Endodermal cell (in vitro differentiated cells): ENCODE measurements at regions not wholly inside any gene's neighbourhood (a gene's known extent, or its start where the extent isn't known, plus 50 kb on each side); places are given as distances from the start of the nearest gene placed in this dataset.

Source experiments
- DNase-seq: peaks from one replicate; pipeline ENCODE4 v3.0.0-alpha.2; 2017
- H3K27ac ChIP-seq: 2 replicates; pipeline ENCODE4 v1.5.1; 2013; ENCODE audit warnings: mild to moderate bottlenecking, low read depth, low read length, moderate library complexity
- H3K27me3 ChIP-seq: 2 replicates; pipeline ENCODE4 v1.6.1; 2013; ENCODE audit warnings: mild to moderate bottlenecking, low read length, moderate library complexity; ENCODE audit not compliant: insufficient read depth, control insufficient read depth, poor library complexity, severe bottlenecking
- H3K36me3 ChIP-seq: 2 replicates; pipeline ENCODE4 v1.7.0; 2013; ENCODE audit warnings: mild to moderate bottlenecking, low read length, moderate library complexity; ENCODE audit not compliant: control insufficient read depth, insufficient read depth
- H3K4me1 ChIP-seq: one replicate; pipeline ENCODE4 v1.7.0; 2013; ENCODE audit warnings: low read length; ENCODE audit not compliant: control insufficient read depth, insufficient read depth
- H3K4me3 ChIP-seq: 2 replicates; pipeline ENCODE4 v1.5.1; 2013; ENCODE audit warnings: mild to moderate bottlenecking, low read length, moderate library complexity
- H3K9ac ChIP-seq: 2 replicates; pipeline ENCODE4 v1.6.1; 2013; ENCODE audit warnings: mild to moderate bottlenecking, low read length, moderate library complexity; ENCODE audit not compliant: poor library complexity, severe bottlenecking; ENCODE audit errors: extremely low read depth
- H3K9me3 ChIP-seq: 2 replicates; pipeline ENCODE4 v1.6.1; 2013; ENCODE audit warnings: mild to moderate bottlenecking, low read length, moderate library complexity; ENCODE audit not compliant: control insufficient read depth
- H3K27ac Mint-ChIP-seq: 2 replicates; pipeline ENCODE4 v1.8.0; 2020; ENCODE audit warnings: mixed read lengths
- H3K27me3 Mint-ChIP-seq: 2 replicates; pipeline ENCODE4 v1.8.0; 2021; ENCODE audit warnings: mild to moderate bottlenecking, mixed read lengths; ENCODE audit not compliant: insufficient read depth
- H3K36me3 Mint-ChIP-seq: 2 replicates; pipeline ENCODE4 v1.8.0; 2020; ENCODE audit warnings: low read depth, mixed read lengths
- H3K4me1 Mint-ChIP-seq: 2 replicates; pipeline ENCODE4 v1.8.0; 2020; ENCODE audit warnings: mixed read lengths
- H3K4me3 Mint-ChIP-seq: 2 replicates; pipeline ENCODE4 v1.8.0; 2020; ENCODE audit warnings: mild to moderate bottlenecking, moderate library complexity, mixed read lengths
- H3K9me3 Mint-ChIP-seq: 2 replicates; pipeline ENCODE4 v1.8.0; 2020; ENCODE audit warnings: mild to moderate bottlenecking, mixed read lengths
- WGBS, 2 experiments: methylation state at CpG; one replicate each; pipeline versions ENCODE4 v1.1.5 to v1.1.7; 2013; ENCODE audit warnings: missing lambda C conversion rate in 2 of 2, mixed read lengths in 1 of 2; ENCODE audit not compliant: insufficient coverage in 1 of 2, insufficient read length in 1 of 2; 5-methylcytosine and 5-hydroxymethylcytosine counted together
- TF ChIP-seq, protein P1 (sequence below): fragments of 200-600 bp; sonication (generic); conservative IDR thresholded peaks from 2 replicates; pipeline ENCODE4 v1.5.0; 2021; ENCODE audit warnings: antibody characterized with exemption, mild to moderate bottlenecking

DNA sequence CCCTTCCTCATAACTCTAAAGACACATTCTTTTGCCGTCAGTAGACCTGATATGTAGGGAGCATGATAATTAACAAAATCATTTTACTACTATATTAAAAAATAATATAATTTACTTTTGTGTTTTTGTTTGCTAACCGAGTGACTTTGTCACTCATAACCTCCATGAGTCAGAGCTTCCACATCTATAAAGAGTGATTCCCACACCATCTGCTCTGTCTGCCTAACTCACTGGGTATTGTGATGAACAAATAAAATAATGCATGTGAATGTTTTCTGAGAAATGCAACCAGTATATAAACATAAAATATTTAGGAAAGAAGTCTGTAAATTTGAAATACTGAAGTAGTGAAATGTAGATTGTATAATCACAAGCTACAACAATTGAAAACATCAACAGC is 123.4 kb upstream of the DSEL start:
- no peaks in the 10 kb centered on the region for H3K4me1 Mint-ChIP-seq
- TF ChIP-seq, protein P1, sequence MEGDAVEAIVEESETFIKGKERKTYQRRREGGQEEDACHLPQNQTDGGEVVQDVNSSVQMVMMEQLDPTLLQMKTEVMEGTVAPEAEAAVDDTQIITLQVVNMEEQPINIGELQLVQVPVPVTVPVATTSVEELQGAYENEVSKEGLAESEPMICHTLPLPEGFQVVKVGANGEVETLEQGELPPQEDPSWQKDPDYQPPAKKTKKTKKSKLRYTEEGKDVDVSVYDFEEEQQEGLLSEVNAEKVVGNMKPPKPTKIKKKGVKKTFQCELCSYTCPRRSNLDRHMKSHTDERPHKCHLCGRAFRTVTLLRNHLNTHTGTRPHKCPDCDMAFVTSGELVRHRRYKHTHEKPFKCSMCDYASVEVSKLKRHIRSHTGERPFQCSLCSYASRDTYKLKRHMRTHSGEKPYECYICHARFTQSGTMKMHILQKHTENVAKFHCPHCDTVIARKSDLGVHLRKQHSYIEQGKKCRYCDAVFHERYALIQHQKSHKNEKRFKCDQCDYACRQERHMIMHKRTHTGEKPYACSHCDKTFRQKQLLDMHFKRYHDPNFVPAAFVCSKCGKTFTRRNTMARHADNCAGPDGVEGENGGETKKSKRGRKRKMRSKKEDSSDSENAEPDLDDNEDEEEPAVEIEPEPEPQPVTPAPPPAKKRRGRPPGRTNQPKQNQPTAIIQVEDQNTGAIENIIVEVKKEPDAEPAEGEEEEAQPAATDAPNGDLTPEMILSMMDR: no peak
- no peaks in the 10 kb centered on the region for H3K36me3 Mint-ChIP-seq
- no peak for DNase-seq
- H3K9me3 Mint-ChIP-seq: no peaks in the 10 kb centered on the region
- no peak overlapping the region for H3K9ac ChIP-seq
- H3K4me3 ChIP-seq: no peak overlapping the region
- no peak overlapping the region for H3K4me3 Mint-ChIP-seq
- H3K27ac ChIP-seq: no peak overlapping the region
- no peaks in the 10 kb centered on the region for H3K36me3 ChIP-seq
- no peaks in the 10 kb centered on the region for H3K4me1 ChIP-seq
- no peaks in the 10 kb centered on the region for H3K27me3 ChIP-seq
- H3K9me3 ChIP-seq: no peaks in the 10 kb centered on the region
- no CpG with 5 or more reads among the region's 2 CpGs for WGBS, 2 experiments
- no peaks in the 10 kb centered on the region for H3K27me3 Mint-ChIP-seq
- no peak overlapping the region for H3K27ac Mint-ChIP-seq

DNA sequence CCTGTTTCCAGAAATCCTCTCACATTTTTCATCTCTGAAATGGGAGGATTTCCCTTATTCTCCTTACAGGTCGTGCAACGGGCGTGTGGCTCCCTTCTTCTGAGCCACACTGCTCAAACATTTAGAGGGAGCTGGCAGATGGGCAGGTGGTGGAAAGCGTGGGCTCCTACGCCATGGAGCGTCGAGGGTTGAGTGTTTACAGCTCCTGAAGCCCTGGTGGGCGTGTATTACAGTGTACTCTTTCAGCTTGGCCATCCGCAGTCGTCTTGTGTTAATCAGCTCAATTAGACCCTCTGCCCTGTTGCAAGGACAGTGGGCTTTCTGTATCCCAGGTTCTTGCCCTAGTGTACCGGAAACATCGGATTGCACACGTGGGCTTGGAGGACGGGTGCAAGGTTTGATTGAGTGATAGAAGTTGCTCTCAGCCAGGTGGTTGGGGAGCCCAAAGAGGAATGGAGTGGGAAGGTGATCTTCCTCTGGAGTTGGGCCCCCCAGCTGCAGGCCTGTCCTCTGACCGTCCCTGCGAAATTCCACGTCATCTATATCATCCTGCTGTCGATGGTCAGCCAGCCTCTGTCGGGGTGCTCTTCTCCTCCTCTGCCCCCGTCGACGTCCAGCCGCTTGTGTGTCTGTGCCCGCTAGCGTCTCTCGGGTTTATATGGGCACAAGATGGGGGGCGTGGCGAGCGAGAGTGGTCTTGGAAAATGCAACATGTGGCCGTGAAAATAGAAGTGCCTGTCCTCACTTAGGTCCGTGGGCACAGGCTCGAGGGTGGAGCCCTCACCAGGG is 120.3 kb upstream of the DSEL start:
- no peak overlapping the region for H3K4me3 Mint-ChIP-seq
- Histone ChIP-seq H3K9me3 (no peaks in the 10 kb centered on the region), H3K4me3 (no peak overlapping the region), H3K36me3 (no peaks in the 10 kb centered on the region), H3K27me3 (no peaks in the 10 kb centered on the region), H3K27ac (no peak overlapping the region), H3K4me1 (no peaks in the 10 kb centered on the region), H3K9ac (no peak overlapping the region)
- TF ChIP-seq, protein P1: no peak
- 95% methylated on average over 16 to 32 of the region's 32 CpGs for WGBS, 2 experiments
- H3K4me1 Mint-ChIP-seq: peaks cover 10% of the 10 kb centered on the region
- H3K9me3 Mint-ChIP-seq: no peaks in the 10 kb centered on the region
- no peak overlapping the region for H3K27ac Mint-ChIP-seq
- no peak for DNase-seq
- no peaks in the 10 kb centered on the region for H3K36me3 Mint-ChIP-seq
- no peaks in the 10 kb centered on the region for H3K27me3 Mint-ChIP-seq

DNA sequence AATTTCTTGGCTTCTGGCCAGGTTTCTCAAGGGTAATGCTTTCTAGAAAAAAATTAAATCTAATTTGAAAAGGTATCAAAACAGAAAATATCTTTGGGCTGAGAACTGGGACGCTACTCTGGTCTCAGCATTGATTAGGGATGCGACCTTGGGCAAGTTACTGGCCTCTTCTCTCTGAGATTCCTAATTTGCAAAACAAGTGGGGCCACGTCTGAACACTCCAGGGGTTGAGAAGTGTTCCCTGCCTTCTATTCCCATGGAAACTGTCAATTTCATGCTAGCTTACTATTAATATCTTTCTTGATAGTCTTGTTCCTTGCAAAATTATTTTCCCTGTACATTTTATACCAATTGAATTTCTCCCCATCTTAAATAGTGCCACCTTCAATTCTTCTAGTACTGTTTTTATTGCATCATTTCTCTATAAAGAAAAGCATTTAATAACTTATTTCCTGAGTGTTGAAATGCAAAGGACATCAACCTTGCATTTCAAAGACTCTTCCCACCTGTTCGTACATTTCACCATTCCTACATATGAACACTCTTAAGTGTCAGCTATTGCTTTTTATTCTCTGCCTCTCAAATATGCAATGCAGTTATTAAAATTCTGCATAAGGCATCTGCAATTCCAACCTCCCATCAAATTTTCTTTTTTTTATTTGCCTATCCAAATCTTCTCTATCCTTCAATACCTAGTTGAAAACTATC is 118.3 kb upstream of the DSEL start:
- Mint-ChIP-seq H3K27ac (no peak overlapping the region), H3K27me3 (no peaks in the 10 kb centered on the region)

More for the DNA sequence above, 118.3 kb upstream of the DSEL start:
- Mint-ChIP-seq H3K9me3 (no peaks in the 10 kb centered on the region), H3K4me1 (peaks cover 21% of the 10 kb centered on the region), H3K4me3 (no peak overlapping the region), H3K36me3 (no peaks in the 10 kb centered on the region)
- 35 to 50% methylated on average over 4 of the region's 4 CpGs for WGBS, 2 experiments
- H3K4me1 ChIP-seq: no peaks in the 10 kb centered on the region
- H3K4me3 ChIP-seq: no peak overlapping the region
- H3K27me3 ChIP-seq: no peaks in the 10 kb centered on the region
- DNase-seq: peak; percentile 64
- H3K27ac ChIP-seq: no peak overlapping the region
- no peaks in the 10 kb centered on the region for H3K9me3 ChIP-seq
- H3K9ac ChIP-seq: no peak overlapping the region
- TF ChIP-seq, protein P1: no peak
- H3K36me3 ChIP-seq: no peaks in the 10 kb centered on the region
